Suprapubic skin (tissue), 4 donors: ENCODE measurements at regions not wholly inside any gene's neighbourhood (a gene's known extent, or its start where the extent isn't known, plus 50 kb on each side); places are given as distances from the start of the nearest gene placed in this dataset.
A peak's percentile ranks its signal among the peaks of the same experiment; 100 is the strongest.

Experiments
- DNase-seq, 2 donors: peaks; one replicate each; pipeline ENCODE4 v3.0.0-alpha.2; 2019; ENCODE audit warnings: low spot score in 2 of 2
- H3K27ac ChIP-seq: fragments of 200-600 bp; sonication (generic); one replicate; pipeline ENCODE4 v1.5.1; 2019
- H3K27me3 ChIP-seq: fragments of 200-600 bp; sonication (generic); one replicate; pipeline ENCODE4 v1.5.1; 2019
- H3K36me3 ChIP-seq: fragments of 200-600 bp; sonication (generic); one replicate; pipeline ENCODE4 v1.5.1; 2019
- H3K4me1 ChIP-seq: fragments of 200-600 bp; sonication (generic); one replicate; pipeline ENCODE4 v1.5.1; 2019
- H3K4me3 ChIP-seq: fragments of 200-600 bp; sonication (generic); one replicate; pipeline ENCODE4 v1.5.1; 2019; ENCODE audit warnings: mild to moderate bottlenecking
- H3K9me3 ChIP-seq: fragments of 200-600 bp; sonication (generic); one replicate; pipeline ENCODE4 v1.5.1; 2019
- EP300 ChIP-seq: sonication (generic); formaldehyde crosslinking; IDR thresholded peaks from one replicate; pipeline ENCODE4 v1.6.1; 2017; ENCODE audit warnings: antibody characterized with exemption
- POLR2A ChIP-seq, 2 donors: fragments of 450-650 bp; IDR thresholded peaks; one replicate each; pipeline ENCODE4 v1.6.1; 2017; ENCODE audit warnings: antibody characterized with exemption in 2 of 2, mild to moderate bottlenecking in 2 of 2, moderate library complexity in 2 of 2
- POLR2AphosphoS5 ChIP-seq, 3 donors: sonication (generic); formaldehyde crosslinking; IDR thresholded peaks; one replicate each; pipeline ENCODE4 v1.6.1; 2017; ENCODE audit warnings: antibody characterized with exemption in 3 of 3
- WGBS: methylation state at CpG from one replicate; pipeline ENCODE4 v1.1.5; 2018; 5-methylcytosine and 5-hydroxymethylcytosine counted together
- TF ChIP-seq, protein P1 (sequence below), 2 donors: fragments of 200-600 bp in 1 of 2; fragments of 450-650 bp in 1 of 2; sonication (generic) in 1 of 2; IDR thresholded peaks; one replicate each; pipeline ENCODE4 v1.5.1; 2016 to 2019; ENCODE audit warnings: antibody characterized with exemption in 2 of 2, mild to moderate bottlenecking in 1 of 2, moderate library complexity in 1 of 2

GRCh38 chr17:72393553-72393952 lies 272.7 kb downstream of the SOX9 start:
- H3K9me3 ChIP-seq, result no peaks in the 10 kb centered on the region
- no peak overlapping the region for H3K4me3 ChIP-seq
- 91% methylated on average over 2 of the region's 2 CpGs for WGBS
- H3K27ac ChIP-seq, result no peak overlapping the region
- no peaks in the 10 kb centered on the region for H3K4me1 ChIP-seq
- DNase-seq, result peak in 1 of 2 donors; percentile 7
- H3K27me3 ChIP-seq, result no peaks in the 10 kb centered on the region
- TF ChIP-seq POLR2A (IDR thresholded peaks at IDR 0.05) (no peak), POLR2AphosphoS5 (IDR thresholded peaks at IDR 0.05) (no peak), EP300 (no peak)
- TF ChIP-seq, protein P1, sequence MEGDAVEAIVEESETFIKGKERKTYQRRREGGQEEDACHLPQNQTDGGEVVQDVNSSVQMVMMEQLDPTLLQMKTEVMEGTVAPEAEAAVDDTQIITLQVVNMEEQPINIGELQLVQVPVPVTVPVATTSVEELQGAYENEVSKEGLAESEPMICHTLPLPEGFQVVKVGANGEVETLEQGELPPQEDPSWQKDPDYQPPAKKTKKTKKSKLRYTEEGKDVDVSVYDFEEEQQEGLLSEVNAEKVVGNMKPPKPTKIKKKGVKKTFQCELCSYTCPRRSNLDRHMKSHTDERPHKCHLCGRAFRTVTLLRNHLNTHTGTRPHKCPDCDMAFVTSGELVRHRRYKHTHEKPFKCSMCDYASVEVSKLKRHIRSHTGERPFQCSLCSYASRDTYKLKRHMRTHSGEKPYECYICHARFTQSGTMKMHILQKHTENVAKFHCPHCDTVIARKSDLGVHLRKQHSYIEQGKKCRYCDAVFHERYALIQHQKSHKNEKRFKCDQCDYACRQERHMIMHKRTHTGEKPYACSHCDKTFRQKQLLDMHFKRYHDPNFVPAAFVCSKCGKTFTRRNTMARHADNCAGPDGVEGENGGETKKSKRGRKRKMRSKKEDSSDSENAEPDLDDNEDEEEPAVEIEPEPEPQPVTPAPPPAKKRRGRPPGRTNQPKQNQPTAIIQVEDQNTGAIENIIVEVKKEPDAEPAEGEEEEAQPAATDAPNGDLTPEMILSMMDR (IDR thresholded peaks at IDR 0.05), result no peak
- H3K36me3 ChIP-seq, result no peaks in the 10 kb centered on the region

DNA sequence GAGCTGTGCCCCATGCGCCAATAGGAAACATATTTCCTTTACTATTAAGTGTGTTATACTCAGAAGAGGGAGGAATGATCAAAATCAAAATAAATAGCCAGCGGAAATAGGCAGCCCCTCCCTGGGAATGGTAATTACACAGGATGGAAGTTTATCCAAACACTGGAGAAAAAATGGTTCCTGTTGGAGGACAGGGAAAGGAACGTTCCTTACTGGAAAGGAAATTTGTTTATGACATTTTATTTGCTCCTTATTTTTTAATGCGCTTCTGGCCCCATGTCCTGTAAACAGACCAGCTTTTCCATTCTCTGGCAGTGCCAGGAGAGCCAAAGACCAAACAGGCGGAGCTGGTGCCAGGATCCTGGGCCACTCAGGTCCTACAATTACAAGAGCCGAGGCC lies 273.7 kb downstream of the SOX9 start:
- Histone ChIP-seq H3K36me3 (no peaks in the 10 kb centered on the region), H3K4me1 (no peaks in the 10 kb centered on the region), H3K27me3 (no peaks in the 10 kb centered on the region), H3K27ac (no peak overlapping the region), H3K9me3 (no peaks in the 10 kb centered on the region), H3K4me3 (no peak overlapping the region)
- TF ChIP-seq POLR2A (IDR thresholded peaks at IDR 0.05) (no peak), EP300 (no peak)
- no peak for DNase-seq
- WGBS, result 84% methylated on average over 6 of the region's 6 CpGs

GRCh38 chr17:72396121-72396520 lies 275.3 kb downstream of the SOX9 start:
- Histone ChIP-seq H3K4me1 (no peaks in the 10 kb centered on the region), H3K9me3 (no peaks in the 10 kb centered on the region), H3K27me3 (no peaks in the 10 kb centered on the region), H3K4me3 (no peak overlapping the region), H3K27ac (no peak overlapping the region), H3K36me3 (no peaks in the 10 kb centered on the region)
- no peak for TF ChIP-seq EP300
- TF ChIP-seq POLR2AphosphoS5 (IDR thresholded peaks at IDR 0.05), result no peak
- TF ChIP-seq, protein P1 (IDR thresholded peaks at IDR 0.05), result no peak
- TF ChIP-seq POLR2A (IDR thresholded peaks at IDR 0.05), result no peak
- WGBS, result 88% methylated on average over 3 of the region's 3 CpGs
- DNase-seq, result no peak

GRCh38 chr17:72397223-72397667 lies 276.4 kb downstream of the SOX9 start:
- H3K4me1 ChIP-seq, result no peaks in the 10 kb centered on the region
- H3K27ac ChIP-seq, result no peak overlapping the region
- no peak for TF ChIP-seq POLR2AphosphoS5 (IDR thresholded peaks at IDR 0.05)
- TF ChIP-seq, protein P1 (IDR thresholded peaks at IDR 0.05), result no peak
- TF ChIP-seq EP300, result no peak
- no peak for TF ChIP-seq POLR2A (IDR thresholded peaks at IDR 0.05)
- no peaks in the 10 kb centered on the region for H3K27me3 ChIP-seq
- no peak for DNase-seq
- no peak overlapping the region for H3K4me3 ChIP-seq
- H3K36me3 ChIP-seq, result no peaks in the 10 kb centered on the region
- WGBS, result 94% methylated on average over 2 of the region's 2 CpGs
- no peaks in the 10 kb centered on the region for H3K9me3 ChIP-seq

GRCh38 chr17:72397687-72398086 lies 276.9 kb downstream of the SOX9 start:
- no peaks in the 10 kb centered on the region for H3K9me3 ChIP-seq
- no peaks in the 10 kb centered on the region for H3K27me3 ChIP-seq
- TF ChIP-seq POLR2AphosphoS5 (IDR thresholded peaks at IDR 0.05) (no peak), EP300 (no peak)
- no peaks in the 10 kb centered on the region for H3K36me3 ChIP-seq
- 49% methylated on average over 3 of the region's 3 CpGs for whole genome bisulfite sequencing
- DNase-seq, result no peak
- no peaks in the 10 kb centered on the region for H3K4me1 ChIP-seq
- H3K4me3 ChIP-seq, result no peak overlapping the region
- no peak overlapping the region for H3K27ac ChIP-seq

DNA sequence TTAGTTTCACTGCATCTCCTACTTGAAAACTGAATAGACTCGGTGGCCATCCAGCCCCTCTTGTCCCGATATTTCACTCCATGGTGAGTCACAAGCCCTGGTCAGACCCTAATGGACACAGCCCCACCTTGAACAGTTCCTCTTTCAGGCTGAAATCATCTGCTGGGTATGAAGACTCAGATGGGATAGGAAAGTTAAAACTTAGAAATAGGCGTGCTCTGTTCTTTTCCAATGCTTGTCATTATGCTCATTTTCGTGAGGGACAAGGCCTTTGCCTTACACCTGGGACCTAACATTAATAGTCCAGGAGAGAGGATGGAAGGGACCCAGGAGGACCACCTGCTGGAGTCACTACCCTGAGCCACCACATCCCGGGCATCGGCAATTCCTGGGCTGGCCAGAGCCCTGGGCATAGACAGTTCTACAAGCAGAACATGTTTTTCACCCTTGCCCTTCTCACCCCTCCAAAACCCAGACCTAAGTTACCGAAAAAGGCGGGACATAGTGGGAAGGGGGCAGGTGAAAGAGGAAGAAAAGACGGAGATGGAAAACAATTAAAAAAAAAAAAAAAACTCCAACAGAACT lies 278.3 kb downstream of the SOX9 start:
- Histone ChIP-seq H3K27me3 (no peaks in the 10 kb centered on the region), H3K27ac (no peak overlapping the region), H3K4me3 (no peak overlapping the region), H3K4me1 (no peaks in the 10 kb centered on the region), H3K36me3 (peaks cover 5% of the 10 kb centered on the region), H3K9me3 (no peaks in the 10 kb centered on the region)
- 88% methylated on average over 9 of the region's 9 CpGs for WGBS
- DNase-seq, result no peak
- TF ChIP-seq POLR2AphosphoS5 (IDR thresholded peaks at IDR 0.05) (no peak), POLR2A (IDR thresholded peaks at IDR 0.05) (no peak)
- TF ChIP-seq, protein P1 (IDR thresholded peaks at IDR 0.05), result no peak
